ENCODE measurements at regions not wholly inside any gene's neighbourhood (a gene's known extent, or its start where the extent isn't known, plus 50 kb on each side); places are given as distances from the start of the nearest gene placed in this dataset.

- TF ChIP-seq SNAPC2 (CRISPR knock-in tag; IDR thresholded peaks at IDR 0.05) (no peak), LRRFIP1 (CRISPR knock-in tag; conservative IDR thresholded peaks at IDR 0.05) (no peak), CENPX (CRISPR knock-in tag; IDR thresholded peaks at IDR 0.05) (no peak), ESRRA (CRISPR knock-in tag; IDR thresholded peaks at IDR 0.05; ENCODE audit: low read depth) (no peak), ZBTB26 (CRISPR knock-in tag; IDR thresholded peaks at IDR 0.05; ENCODE audit: borderline replicate concordance) (no peak), CTCF (CRISPR knock-in tag; IDR thresholded peaks at IDR 0.05) (no peak), ZHX1 (CRISPR knock-in tag; IDR thresholded peaks at IDR 0.05; ENCODE audit: low read depth) (no peak), ZNF615 (CRISPR knock-in tag; IDR thresholded peaks at IDR 0.05; ENCODE audit: borderline replicate concordance) (no peak)
Observed at GRCh38 chr13:74464670-74465069, 330.5 kb upstream of the KLF12 start.
